HCT116 (cell line): ENCODE measurements at regions not wholly inside any gene's neighbourhood (a gene's known extent, or its start where the extent isn't known, plus 50 kb on each side); places are given as distances from the start of the nearest gene placed in this dataset.

Source experiments
- ATAC-seq: fragments of 200-7000 bp; cut with Tn5 transposase; 2 replicates; pipeline ENCODE4 v1.9.1; 2020; ENCODE audit warnings: mild to moderate bottlenecking, moderate library complexity
- BruUV-seq: library from RNA; stranded (reverse); fragments of 400-500 nt; replicated peaks from 2 replicates; lab custom pipeline; 2021; lab: Mats Ljungman, UMichigan
- CTCF ChIA-PET: fragments of 300-600 bp; sonication (Branson Sonifier 250); formaldehyde crosslinking; loops from one replicate; lab custom pipeline; 2021; ENCODE audit warnings: antibody characterized with exemption; lab: Charles Lee
- POLR2A ChIA-PET: fragments of 300-600, 350-600 bp; sonication (Branson Sonifier 250); formaldehyde crosslinking; loops from one replicate; lab custom pipeline; 2021; ENCODE audit warnings: antibody characterized with exemption; lab: Charles Lee
- RAD21 ChIA-PET, 2 experiments: fragments of 300-600 bp; sonication (Branson Sonifier 250); formaldehyde crosslinking; loops; one replicate each; lab custom pipeline; 2023; ENCODE audit warnings: low total read pairs in 2 of 2; ENCODE audit not compliant: uncharacterized antibody in 2 of 2, unreplicated experiment in 2 of 2, low non-redundant PET in 1 of 2; lab: Charles Lee
- DNase-seq: peaks from one replicate; pipeline ENCODE4 v3.0.0-alpha.2; 2010; ENCODE audit warnings: low read depth, low spot score
- H2AFZ ChIP-seq: fragments of 200-600 bp; shearing (Covaris generic), sonication (generic); 2 replicates; pipeline ENCODE4 v1.6.1; 2017; ENCODE audit warnings: low read depth, mixed run types, mixed read lengths, antibody characterized with exemption, low read length; ENCODE audit not compliant: poor library complexity, severe bottlenecking
- H3K27ac ChIP-seq: 2 replicates; pipeline ENCODE4 v1.5.1; 2012; ENCODE audit warnings: low read depth, low read length
- H3K27me3 ChIP-seq: fragments of 200-600 bp; sonication (generic); 2 replicates; pipeline ENCODE4 v1.6.1; 2016; ENCODE audit warnings: mixed run types, low read length, mixed read lengths; ENCODE audit not compliant: insufficient read depth
- H3K36me3 ChIP-seq, 2 experiments: fragments of 200-500 bp in 1 of 2; fragments of 200-600 bp in 1 of 2; sonication (Bioruptor generic) in 1 of 2; sonication (generic) in 1 of 2; 2 replicates each; pipeline versions ENCODE4 v1.5.1 to v1.6.1; 2014 to 2016; ENCODE audit warnings: low read length in 2 of 2, inconsistent platforms in 1 of 2, mixed read lengths in 1 of 2, mixed run types in 1 of 2; ENCODE audit not compliant: insufficient read depth in 2 of 2, control insufficient read depth in 1 of 2
- H3K4me1 ChIP-seq, 2 experiments: fragments of 200-600 bp in 1 of 2; sonication (generic) in 1 of 2; 2 replicates each; pipeline versions ENCODE4 v1.5.1 to v1.6.1; 2012 to 2017; ENCODE audit warnings: low read length in 2 of 2, inconsistent platforms in 1 of 2, mild to moderate bottlenecking in 1 of 2, mixed read lengths in 1 of 2, mixed run types in 1 of 2, moderate library complexity in 1 of 2; ENCODE audit not compliant: insufficient read depth in 2 of 2, control insufficient read depth in 1 of 2
- H3K4me2 ChIP-seq: fragments of 200-600 bp; sonication (generic); 2 replicates; pipeline ENCODE4 v1.6.1; 2017; ENCODE audit warnings: mixed run types, low read length, mixed read lengths
- H3K4me3 ChIP-seq, 2 experiments: fragments of 200-600 bp in 1 of 2; sonication (generic) in 1 of 2; replicated peaks in 1 of 2; 2 replicates each; pipeline ENCODE4 v1.5.1; 2011 to 2016; ENCODE audit warnings: low read length in 2 of 2, control low read depth in 1 of 2, low read depth in 1 of 2, mild to moderate bottlenecking in 1 of 2, mixed read lengths in 1 of 2, mixed run types in 1 of 2
- H3K79me2 ChIP-seq: fragments of 200-600 bp; sonication (generic); 2 replicates; pipeline ENCODE4 v1.6.1; 2017; ENCODE audit warnings: mild to moderate bottlenecking, mixed run types, low read length, moderate library complexity, mixed read lengths; ENCODE audit not compliant: insufficient read depth
- H3K9ac ChIP-seq: fragments of 200-600 bp; sonication (generic); 2 replicates; pipeline ENCODE4 v1.6.1; 2016; ENCODE audit warnings: low read length, mixed read lengths
- H3K9me2 ChIP-seq: fragments of 200-600 bp; sonication (generic), shearing (Covaris generic); 2 replicates; pipeline ENCODE4 v1.6.1; 2017; ENCODE audit warnings: mixed run types, mild to moderate bottlenecking, moderate library complexity; ENCODE audit not compliant: insufficient read depth
- H3K9me3 ChIP-seq, 2 experiments: fragments of 200-500 bp in 1 of 2; fragments of 200-600 bp in 1 of 2; sonication (Bioruptor generic) in 1 of 2; sonication (generic) in 1 of 2; 2 replicates each; pipeline ENCODE4 v1.6.1; 2014 to 2017; ENCODE audit warnings: low read length in 2 of 2, mixed read lengths in 2 of 2, inconsistent platforms in 1 of 2, low read depth in 1 of 2, mild to moderate bottlenecking in 1 of 2, mixed run types in 1 of 2, moderate library complexity in 1 of 2; ENCODE audit not compliant: control insufficient read depth in 1 of 2, insufficient read depth in 1 of 2
- H4K20me1 ChIP-seq: fragments of 200-600 bp; sonication (generic), shearing (Covaris generic); 2 replicates; pipeline ENCODE4 v1.6.1; 2017; ENCODE audit warnings: mixed run types, mild to moderate bottlenecking, moderate library complexity; ENCODE audit not compliant: insufficient read depth
- EGR1 ChIP-seq: IDR thresholded peaks from 2 replicates; pipeline ENCODE4 v1.6.1; 2012; ENCODE audit warnings: low read depth
- EZH2phosphoT487 ChIP-seq: fragments of 200-600 bp; IDR thresholded peaks from 2 replicates; pipeline ENCODE4 v1.6.1; 2018; ENCODE audit warnings: antibody characterized with exemption, borderline replicate concordance
- POLR2A ChIP-seq: IDR thresholded peaks from 2 replicates; pipeline ENCODE4 v1.7.0; 2011; ENCODE audit warnings: borderline replicate concordance; ENCODE audit not compliant: insufficient read depth, insufficient read length; ENCODE audit errors: extremely low read depth
- POLR2AphosphoS5 ChIP-seq: IDR thresholded peaks from 2 replicates; pipeline ENCODE4 v1.6.1; 2011; ENCODE audit warnings: mild to moderate bottlenecking, low read depth, low read length, moderate library complexity
- RAD21 ChIP-seq: IDR thresholded peaks from 2 replicates; pipeline ENCODE4 v1.6.1; 2012; ENCODE audit warnings: low read depth, mild to moderate bottlenecking
- SIN3A ChIP-seq: IDR thresholded peaks from 2 replicates; pipeline ENCODE4 v1.6.1; 2012; ENCODE audit warnings: low read depth
- SRF ChIP-seq: IDR thresholded peaks from 2 replicates; pipeline ENCODE4 v1.6.1; 2012; ENCODE audit warnings: low read depth
- YY1 ChIP-seq: IDR thresholded peaks from 2 replicates; pipeline ENCODE4 v1.6.1; 2011; ENCODE audit warnings: low read length, low read depth, moderate library complexity, mild to moderate bottlenecking; ENCODE audit not compliant: insufficient replicate concordance; ENCODE audit errors: extremely low read depth
- ZFX ChIP-seq: fragments of 450-650 bp; IDR thresholded peaks from 2 replicates; pipeline ENCODE4 v1.6.1; 2017
- ZNF274 ChIP-seq: fragments of 200-500 bp; sonication (Bioruptor generic); IDR thresholded peaks from 2 replicates; pipeline ENCODE4 v1.6.1; 2014; ENCODE audit warnings: mild to moderate bottlenecking, low read depth, low read length, inconsistent platforms
- intact Hi-C: fragments of 100-400 bp; cut with micrococcal nuclease; formaldehyde crosslinking; loops from 2 replicates; pipeline ENCODE4 v1.10.0; 2022
- TF ChIP-seq, protein P1 (sequence below): IDR thresholded peaks from 2 replicates; pipeline ENCODE4 v1.6.1; 2012
- TF ChIP-seq, protein P2 (sequence below): IDR thresholded peaks from 2 replicates; pipeline ENCODE4 v1.6.1; 2012

DNA sequence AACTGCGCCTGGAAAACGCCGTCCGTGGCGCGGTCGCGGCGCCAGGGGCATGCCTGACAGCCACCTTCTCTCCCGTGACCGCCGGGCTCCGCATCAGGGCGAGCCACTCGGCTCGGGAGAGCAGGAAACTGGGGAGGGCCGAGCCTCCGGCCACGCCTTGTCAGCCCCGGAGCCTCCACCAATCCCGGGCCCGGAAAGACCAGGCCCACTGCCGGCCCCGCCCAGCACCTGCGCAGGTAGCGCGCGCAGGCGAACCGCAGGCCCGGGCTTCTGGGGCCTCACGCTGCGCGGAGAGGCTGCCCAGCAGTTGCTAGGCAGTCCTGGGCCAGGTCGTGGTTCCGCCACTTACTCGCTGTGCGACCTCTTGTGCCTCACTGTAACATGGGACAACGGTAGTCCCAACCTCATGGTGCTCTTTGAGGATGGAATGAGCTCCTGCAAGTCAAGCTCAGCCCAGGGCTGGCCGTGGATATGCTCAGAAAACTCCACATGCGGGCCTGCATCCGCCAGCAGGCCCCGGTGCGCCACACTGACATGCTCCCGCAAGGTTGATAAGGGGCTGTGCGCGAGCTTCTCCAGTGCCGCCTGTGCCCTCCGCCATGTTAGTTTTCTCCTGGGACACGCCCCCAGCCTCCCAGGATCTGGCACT lies 97.1 kb downstream of the INHBB start:
- ChIA-PET RAD21 (no interaction called here), CTCF (interaction anchor here (1.5 kb wide), 1 partner anchor 110 kb away, joined by 4 read pairs; no protein-coding TSS in a partner anchor), POLR2A (no interaction called here)
- no TSS peak for BruUV-seq
- peak overlapping the region; percentile 82 for H2AFZ ChIP-seq
- H3K36me3 ChIP-seq: no peaks in the 10 kb centered on the region
- no peaks in the 10 kb centered on the region for H3K79me2 ChIP-seq
- peak overlapping the region; percentile 90 for H3K4me2 ChIP-seq
- TF ChIP-seq, protein P1, sequence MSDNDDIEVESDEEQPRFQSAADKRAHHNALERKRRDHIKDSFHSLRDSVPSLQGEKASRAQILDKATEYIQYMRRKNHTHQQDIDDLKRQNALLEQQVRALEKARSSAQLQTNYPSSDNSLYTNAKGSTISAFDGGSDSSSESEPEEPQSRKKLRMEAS: peak; percentile 9; the same call in 1 of the 2 replicates
- TF ChIP-seq POLR2AphosphoS5: peak; percentile 85
- no peak for TF ChIP-seq ZNF274
- peak; percentile 58; the same call in 1 of the 2 replicates for TF ChIP-seq ZFX
- TF ChIP-seq RAD21: no peak
- TF ChIP-seq EGR1: no peak
- TF ChIP-seq POLR2A: peak; percentile 68
- peaks cover 10 to 25% of the 10 kb centered on the region in 2 experiments for H3K4me1 ChIP-seq
- H3K27ac ChIP-seq: peak overlapping the region; percentile 43; the same call in 1 of the 2 replicates
- H3K9me2 ChIP-seq: no peaks in the 10 kb centered on the region
- peak overlapping the region; percentile 23 to 56 for H3K4me3 ChIP-seq
- DNase-seq: peak; percentile 63
- H3K9ac ChIP-seq: peak overlapping the region; percentile 41
- no peaks in the 10 kb centered on the region for H4K20me1 ChIP-seq
- no peaks in the 10 kb centered on the region for H3K27me3 ChIP-seq
- H3K9me3 ChIP-seq: no peaks in the 10 kb centered on the region
- ATAC-seq: peak; percentile 99
- intact Hi-C loops: no loop called here

DNA sequence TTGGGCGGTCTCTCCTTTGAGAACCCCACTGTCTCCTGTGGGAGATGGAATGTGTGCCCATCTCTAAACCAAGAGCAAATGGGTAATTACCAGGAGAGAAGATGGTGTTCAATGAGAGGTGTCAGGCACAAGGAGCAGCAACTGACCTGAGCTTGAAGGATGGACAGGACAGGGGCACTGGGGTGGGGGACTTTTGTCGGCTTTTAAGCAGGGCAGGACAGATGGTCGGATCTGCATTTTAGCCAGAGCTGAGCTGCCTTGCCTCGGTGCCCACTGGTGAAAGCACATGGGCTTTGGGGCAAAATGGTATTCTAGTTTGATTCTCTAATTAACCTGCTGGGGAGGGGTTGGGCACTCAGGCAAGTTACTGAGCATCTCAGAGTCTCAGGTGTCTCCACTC lies 98.0 kb downstream of the INHBB start:
- DNase-seq: no peak
- BruUV-seq: no TSS peak
- no peak overlapping the region for H3K9ac ChIP-seq
- no peaks in the 10 kb centered on the region for H3K9me3 ChIP-seq
- no peaks in the 10 kb centered on the region for H3K27me3 ChIP-seq
- no peak overlapping the region for H3K4me3 ChIP-seq
- intact Hi-C loops: no loop called here
- no peaks in the 10 kb centered on the region for H3K79me2 ChIP-seq
- H3K4me1 ChIP-seq: peaks cover 10 to 25% of the 10 kb centered on the region in 2 experiments
- H3K9me2 ChIP-seq: no peaks in the 10 kb centered on the region
- CTCF ChIA-PET: no interaction called here
- POLR2A ChIA-PET: no interaction called here
- RAD21 ChIA-PET: no interaction called here
- no peak overlapping the region for H3K4me2 ChIP-seq
- no peak overlapping the region for H3K27ac ChIP-seq
- TF ChIP-seq POLR2A (no peak), YY1 (no peak), SIN3A (no peak), EZH2phosphoT487 (no peak), SRF (no peak)
- TF ChIP-seq, protein P2, sequence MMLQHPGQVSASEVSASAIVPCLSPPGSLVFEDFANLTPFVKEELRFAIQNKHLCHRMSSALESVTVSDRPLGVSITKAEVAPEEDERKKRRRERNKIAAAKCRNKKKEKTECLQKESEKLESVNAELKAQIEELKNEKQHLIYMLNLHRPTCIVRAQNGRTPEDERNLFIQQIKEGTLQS: no peak
- H2AFZ ChIP-seq: no peak overlapping the region
- H4K20me1 ChIP-seq: no peaks in the 10 kb centered on the region
- no peaks in the 10 kb centered on the region for H3K36me3 ChIP-seq
- ATAC-seq: no peak
